ELR (cell line): ENCODE measurements at regions not wholly inside any gene's neighbourhood (a gene's known extent, or its start where the extent isn't known, plus 50 kb on each side); places are given as distances from the start of the nearest gene placed in this dataset.

Experiments used
- DNase-seq: peaks from one replicate; pipeline ENCODE4 v3.0.0-alpha.2; 2015; ENCODE audit warnings: low read depth

DNA sequence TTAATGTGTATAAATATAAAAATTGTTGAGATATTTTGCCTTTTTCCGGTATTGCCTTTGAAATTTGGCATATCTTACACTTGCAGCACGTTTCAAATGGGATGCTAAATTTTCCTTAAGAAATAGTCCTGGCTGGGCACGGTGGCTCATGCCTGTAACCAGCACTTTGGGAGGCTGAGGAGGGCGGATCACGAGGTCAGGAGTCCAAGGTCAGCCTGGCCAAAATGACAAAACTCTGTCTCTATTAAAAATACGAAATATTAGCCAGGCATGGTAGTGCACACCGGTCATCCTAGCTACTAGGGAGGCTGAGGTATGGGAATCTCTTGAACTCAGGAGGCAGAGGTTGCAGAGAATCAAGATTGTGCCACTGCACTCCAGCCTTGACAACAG is 220.2 kb downstream of the PTEN start:
- DNase-seq, result no peak

- no peak for DNase-seq
Measured at GRCh38 chr10:88086187-88086960, 222.9 kb downstream of the PTEN start.

- DNase-seq, result no peak
Measured at GRCh38 chr10:88088441-88089340, 225.3 kb downstream of the PTEN start.

DNA sequence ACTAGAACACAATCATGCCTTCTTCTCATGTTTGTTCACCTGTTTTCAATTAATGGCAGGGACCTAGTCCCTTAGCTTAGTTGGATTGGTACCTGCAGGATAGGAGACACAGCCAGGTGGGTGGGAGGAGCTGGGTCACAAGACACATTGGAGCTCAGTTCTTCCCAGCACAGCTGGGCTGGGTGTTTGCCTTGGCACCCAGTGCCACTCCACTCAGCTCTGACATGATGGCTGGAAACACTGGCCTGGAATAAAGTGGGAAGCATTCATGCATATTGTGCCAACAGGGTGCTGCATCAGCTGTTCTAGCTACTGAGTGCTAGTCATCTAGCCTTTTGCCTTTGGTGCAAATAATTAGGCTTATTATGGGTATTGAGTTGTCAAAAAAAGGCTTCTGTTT is 226.1 kb downstream of the PTEN start:
- DNase-seq, result no peak

- DNase-seq, result no peak
Measured at GRCh38 chr10:88090568-88091214, 227.3 kb downstream of the PTEN start.

DNA sequence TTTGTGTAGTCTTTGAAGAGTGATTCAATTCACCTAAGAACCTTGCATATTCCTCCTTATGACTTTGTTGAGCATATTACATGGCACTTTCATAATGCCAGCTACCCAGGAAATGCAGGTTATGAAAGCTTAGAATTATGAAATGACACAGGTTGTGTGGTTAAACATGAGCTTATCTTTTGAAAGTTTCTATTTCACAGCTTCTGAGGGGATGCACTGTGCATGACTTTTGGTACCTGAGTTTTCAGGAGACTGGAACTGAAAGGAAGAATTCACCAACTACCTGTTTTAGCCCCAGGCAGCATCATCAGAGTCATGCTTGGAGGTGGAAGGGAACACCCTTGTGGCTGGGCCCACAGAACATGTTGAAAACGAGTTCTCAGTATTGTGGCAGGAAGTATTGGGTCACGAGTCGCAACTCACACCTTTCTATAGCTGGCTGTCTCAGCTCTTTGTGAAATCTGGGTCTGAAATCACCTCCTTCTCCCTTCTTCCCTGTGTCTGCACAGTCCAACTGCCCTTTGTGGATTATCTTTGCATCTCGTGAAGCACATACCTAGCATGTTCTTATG is 228.2 kb downstream of the PTEN start:
- DNase-seq, result no peak

- DNase-seq, result no peak
Measured at GRCh38 chr10:88092265-88092664, 228.8 kb downstream of the PTEN start.

DNA sequence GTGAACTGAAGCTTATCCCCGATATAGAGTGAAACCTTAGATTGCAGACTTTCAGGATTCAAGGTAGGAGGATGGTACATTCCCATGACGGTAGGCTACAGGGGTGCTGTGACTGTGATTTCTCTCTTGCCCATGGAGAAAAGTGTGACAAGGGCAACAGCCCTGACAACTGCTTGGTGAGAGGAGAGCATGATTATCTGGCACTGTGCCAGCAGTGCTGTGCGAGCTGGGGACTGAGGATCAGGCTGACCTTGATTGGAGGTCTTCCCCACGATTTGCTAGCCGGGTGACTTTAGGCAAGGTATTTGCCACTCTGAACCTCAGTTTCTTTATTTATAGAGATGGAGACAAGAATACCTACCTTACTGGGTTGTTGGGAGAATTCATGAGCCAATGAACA is 229.5 kb downstream of the PTEN start:
- no peak for DNase-seq

GRCh38 chr10:88094795-88095194 is 231.4 kb downstream of the PTEN start:
- no peak for DNase-seq

- peak; percentile 22 for DNase-seq
Measured at GRCh38 chr10:88095223-88095721, 231.8 kb downstream of the PTEN start.

- DNase-seq, result no peak
Measured at GRCh38 chr10:88095778-88096431, 232.5 kb downstream of the PTEN start.

DNA sequence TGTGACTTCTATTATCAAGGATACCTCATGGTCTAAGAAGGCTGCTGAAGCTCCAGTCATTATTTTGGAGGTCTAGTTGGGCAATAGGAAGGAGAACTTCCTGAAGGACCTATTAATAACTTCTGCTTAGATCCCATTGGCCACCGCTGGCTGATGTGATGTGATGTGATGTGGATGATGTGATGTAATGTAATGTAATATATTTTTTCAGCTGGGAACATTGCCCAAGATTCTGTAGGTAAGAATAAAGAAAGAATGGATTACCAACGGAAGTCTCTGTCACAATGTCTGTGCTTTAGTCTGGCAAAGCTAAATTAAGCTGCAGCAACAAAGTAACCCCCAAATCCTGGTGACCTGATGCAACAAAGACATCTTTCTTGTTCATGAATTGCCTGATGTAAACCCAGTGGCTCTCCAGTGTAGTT is 233.7 kb downstream of the PTEN start:
- no peak for DNase-seq

GRCh38 chr10:88097536-88097935 is 234.1 kb downstream of the PTEN start:
- DNase-seq, result no peak

DNA sequence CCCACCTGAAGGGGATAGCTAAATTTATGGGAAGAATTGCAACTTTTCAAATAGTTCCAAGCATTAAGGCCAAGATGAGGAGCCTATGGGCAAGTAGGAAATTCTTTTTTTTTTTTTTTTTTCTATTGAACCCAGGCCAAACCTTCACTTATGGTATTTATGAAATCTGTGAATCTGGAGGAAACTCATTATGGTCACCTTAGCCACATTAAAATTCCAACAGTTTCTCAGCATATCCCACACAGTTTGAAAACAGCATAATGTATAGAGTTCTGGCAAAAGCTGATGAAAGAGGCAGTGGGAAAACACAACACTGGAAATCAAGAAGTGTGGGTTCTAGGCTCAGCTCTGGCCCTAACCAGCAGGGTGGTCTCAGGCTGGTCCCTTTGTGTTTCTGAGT is 236.9 kb downstream of the PTEN start:
- DNase-seq, result no peak

GRCh38 chr10:88101666-88102065 is 238.2 kb downstream of the PTEN start:
- DNase-seq, result no peak

DNA sequence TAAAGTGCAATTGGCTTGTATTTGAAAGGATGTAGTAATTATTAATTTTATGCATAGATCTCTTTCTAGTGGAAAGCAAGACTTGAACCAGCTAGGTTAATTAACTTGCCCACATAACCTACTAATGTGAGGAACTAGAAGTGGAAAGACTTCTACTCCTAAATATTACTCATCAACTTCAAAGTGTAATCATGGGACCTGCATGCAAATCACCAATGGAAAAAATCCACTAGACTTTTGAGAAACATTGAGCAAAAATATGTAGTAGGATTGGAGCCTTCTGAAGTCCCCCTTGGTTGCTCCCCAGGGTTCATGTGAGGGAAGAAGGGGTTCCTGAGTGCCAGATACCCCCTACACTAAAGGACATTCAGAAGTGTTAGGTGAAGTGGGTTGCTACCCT is 240.2 kb downstream of the PTEN start:
- DNase-seq, result no peak

DNA sequence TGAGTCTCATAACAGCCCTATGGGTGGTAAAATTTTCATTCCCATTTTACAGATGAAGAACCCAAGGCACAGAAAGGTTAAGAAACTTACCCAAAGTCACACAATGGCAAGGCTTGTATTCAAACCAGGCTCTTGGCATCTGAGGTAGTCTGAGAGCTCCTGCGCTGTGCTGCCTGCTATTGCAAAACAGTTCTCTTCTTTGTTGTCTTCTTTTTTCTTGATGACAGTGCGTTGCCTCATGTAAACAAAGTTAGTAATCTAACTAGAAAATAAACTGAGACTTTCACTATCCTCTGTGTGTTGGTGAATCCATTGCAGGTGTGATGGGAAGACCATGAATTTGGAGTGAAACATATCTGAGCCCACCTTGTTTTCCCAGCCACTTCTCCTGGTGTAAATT is 240.8 kb downstream of the PTEN start:
- DNase-seq, result no peak

DNA sequence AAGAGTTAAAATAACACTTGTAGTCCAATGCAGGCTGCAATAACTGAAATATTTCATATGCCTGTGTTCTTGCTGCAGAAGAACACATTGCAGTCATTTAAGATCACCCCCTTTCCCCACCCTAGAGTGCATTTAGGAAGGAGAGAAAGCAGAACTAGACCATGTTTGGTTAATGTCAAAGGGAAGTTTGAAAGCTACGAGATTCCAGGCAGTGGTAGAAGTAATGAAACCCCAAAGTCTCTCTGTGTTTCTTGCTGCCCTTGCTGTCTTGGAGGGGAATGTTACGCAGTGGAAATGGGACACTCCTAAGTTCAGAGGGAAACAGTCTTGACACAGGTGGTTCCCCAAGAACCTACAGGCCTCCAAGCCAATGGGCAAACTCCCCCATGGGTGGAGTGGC is 242.9 kb downstream of the PTEN start:
- DNase-seq, result no peak

GRCh38 chr10:88107296-88108097 is 244.1 kb downstream of the PTEN start:
- DNase-seq, result no peak

GRCh38 chr10:88108115-88108610 is 244.7 kb downstream of the PTEN start:
- peak; percentile 31 for DNase-seq

DNA sequence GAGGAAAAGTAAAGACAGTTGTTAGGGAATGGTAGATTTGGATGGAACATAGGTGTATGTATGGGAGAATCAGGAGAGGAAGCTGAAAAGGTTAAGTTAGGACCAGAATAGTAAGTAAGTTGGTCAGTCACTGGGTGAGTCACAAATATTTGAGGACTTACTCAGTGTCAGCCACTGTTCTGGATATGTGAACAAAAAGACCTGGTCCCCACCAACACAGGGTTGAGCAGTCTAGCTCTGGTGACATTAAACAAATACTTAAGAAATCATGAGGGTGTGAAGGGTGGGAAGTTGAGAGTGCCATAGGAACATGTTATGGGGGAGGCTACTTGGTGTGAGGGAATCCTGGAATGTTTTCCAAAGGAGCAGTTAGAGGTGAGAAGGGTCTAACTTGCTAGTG is 246.9 kb downstream of the PTEN start:
- peak; percentile 88 for DNase-seq
